Natural killer cell (primary cell): ENCODE measurements at regions not wholly inside any gene's neighbourhood (a gene's known extent, or its start where the extent isn't known, plus 50 kb on each side); places are given as distances from the start of the nearest gene placed in this dataset.
A peak's percentile ranks its signal among the peaks of the same experiment; 100 is the strongest.
"Not testable (repeated sequence)": the region's sequence is repeated elsewhere in the genome, so short reads cannot be mapped to it uniquely, and the experiment has no call there.

Experiments
- ATAC-seq, 3 donors: fragments of 150-1000 bp in 2 of 3; fragments of 200-7000 bp in 1 of 3; cut with Tn5 transposase; 1 replicate in 1 of 3; 2 replicates in 2 of 3; pipeline ENCODE4 v1.10.0; 2021; ENCODE audit warnings: mild to moderate bottlenecking in 2 of 3, moderate library complexity in 2 of 3
- DNase-seq, 2 donors: peaks; one replicate each; pipeline versions ENCODE4 v3.0.0 to v3.0.0-alpha.2; 2013 to 2021; ENCODE audit warnings: mixed read lengths in 1 of 2
- H3K27ac ChIP-seq: one replicate; pipeline ENCODE4 v1.5.1; 2013; ENCODE audit warnings: mild to moderate bottlenecking, low read length
- H3K27me3 ChIP-seq: one replicate; pipeline ENCODE4 v1.6.1; 2013; ENCODE audit warnings: low read length; ENCODE audit not compliant: control insufficient read depth, insufficient read depth
- H3K36me3 ChIP-seq: one replicate; pipeline ENCODE4 v1.6.1; 2013; ENCODE audit warnings: low read length; ENCODE audit not compliant: control insufficient read depth, insufficient read depth
- H3K4me1 ChIP-seq: one replicate; pipeline ENCODE4 v1.6.1; 2013; ENCODE audit warnings: low read length; ENCODE audit not compliant: control insufficient read depth, insufficient read depth
- H3K4me3 ChIP-seq: one replicate; pipeline ENCODE4 v1.5.1; 2013; ENCODE audit warnings: low read length
- H3K9me3 ChIP-seq: one replicate; pipeline ENCODE4 v1.6.1; 2013; ENCODE audit warnings: low read length; ENCODE audit not compliant: control insufficient read depth, insufficient read depth
- H3K27ac Mint-ChIP-seq, 2 donors: one replicate each; pipeline ENCODE4 v1.8.0; 2022; ENCODE audit warnings: mild to moderate bottlenecking in 2 of 2, mixed read lengths in 2 of 2, moderate library complexity in 1 of 2
- H3K27me3 Mint-ChIP-seq, 2 donors: one replicate each; pipeline ENCODE4 v1.8.0; 2022; ENCODE audit warnings: low read depth in 2 of 2, mixed read lengths in 2 of 2
- H3K36me3 Mint-ChIP-seq: one replicate; pipeline ENCODE4 v1.8.0; 2022; ENCODE audit warnings: mixed read lengths
- H3K4me1 Mint-ChIP-seq, 2 donors: one replicate each; pipeline ENCODE4 v1.8.0; 2022; ENCODE audit warnings: mixed read lengths in 2 of 2
- H3K4me3 Mint-ChIP-seq: one replicate; pipeline ENCODE4 v1.8.0; 2022; ENCODE audit warnings: mild to moderate bottlenecking, moderate library complexity, mixed read lengths
- H3K9me3 Mint-ChIP-seq, 2 donors: one replicate each; pipeline ENCODE4 v1.8.0; 2022; ENCODE audit warnings: mixed read lengths in 2 of 2
- WGBS: methylation state at CpG from one replicate; pipeline ENCODE4 v1.1.7; 2013; ENCODE audit warnings: missing lambda C conversion rate; ENCODE audit not compliant: insufficient coverage; 5-methylcytosine and 5-hydroxymethylcytosine counted together
- intact Hi-C: fragments of 100-400 bp; cut with micrococcal nuclease; formaldehyde crosslinking; loops from one replicate; pipeline ENCODE4 v1.14.2; 2022

GRCh38 chr12:8320791-8321370 is 93.5 kb upstream of the FAM90A1 start:
- H3K4me3 Mint-ChIP-seq, H3K27me3 ChIP-seq, intact Hi-C loops, ATAC-seq, H3K36me3 ChIP-seq, H3K27me3 Mint-ChIP-seq, H3K4me3 ChIP-seq, H3K9me3 Mint-ChIP-seq, H3K9me3 ChIP-seq, H3K4me1 ChIP-seq, H3K36me3 Mint-ChIP-seq: not testable (repeated sequence)
- DNase-seq: peak in 1 of 2 donors; percentile 4
- WGBS: 86% methylated on average over 6 of the region's 7 CpGs
- H3K27ac ChIP-seq: peak overlapping the region; percentile 33
- Mint-ChIP-seq H3K4me1 (peaks cover 11 to 12% of the 10 kb centered on the region in 2 donors), H3K27ac (peak overlapping the region in 1 of 2 donors; percentile 61)

- H3K9me3 ChIP-seq, ATAC-seq, H3K4me3 Mint-ChIP-seq, H3K27me3 ChIP-seq, H3K4me1 Mint-ChIP-seq, H3K27ac Mint-ChIP-seq, H3K4me1 ChIP-seq, H3K36me3 ChIP-seq, H3K9me3 Mint-ChIP-seq, H3K4me3 ChIP-seq, H3K36me3 Mint-ChIP-seq, H3K27ac ChIP-seq, DNase-seq, intact Hi-C loops: not testable (repeated sequence)
- whole genome bisulfite sequencing: no CpG with 5 or more reads among the region's 4 CpGs
- peaks cover 3 to 11% of the 10 kb centered on the region in 2 donors for H3K27me3 Mint-ChIP-seq
Observed at GRCh38 chr12:8325145-8325839, 97.9 kb upstream of the FAM90A1 start.

- not testable (repeated sequence) for H3K9me3 Mint-ChIP-seq
Observed at GRCh38 chr12:8328835-8329234, 101.4 kb upstream of the FAM90A1 start.

GRCh38 chr12:8332373-8332772 is 105.0 kb upstream of the FAM90A1 start:
- DNase-seq, H3K27ac Mint-ChIP-seq, H3K36me3 Mint-ChIP-seq, H3K27me3 ChIP-seq, H3K4me1 ChIP-seq, H3K9me3 ChIP-seq, H3K36me3 ChIP-seq, H3K9me3 Mint-ChIP-seq, H3K4me1 Mint-ChIP-seq, intact Hi-C loops, ATAC-seq, H3K4me3 ChIP-seq, H3K27ac ChIP-seq, H3K4me3 Mint-ChIP-seq: not testable (repeated sequence)
- no CpG with 5 or more reads among the region's 2 CpGs for WGBS
- peaks cover 3 to 11% of the 10 kb centered on the region in 2 donors for H3K27me3 Mint-ChIP-seq

More at GRCh38 chr12:8328835-8329234, 101.4 kb upstream of the FAM90A1 start:
- H3K27ac ChIP-seq, H3K27ac Mint-ChIP-seq, ATAC-seq, H3K4me1 ChIP-seq, DNase-seq, H3K4me1 Mint-ChIP-seq, H3K9me3 ChIP-seq, intact Hi-C loops, H3K4me3 ChIP-seq, H3K4me3 Mint-ChIP-seq, H3K36me3 ChIP-seq, H3K36me3 Mint-ChIP-seq, H3K27me3 ChIP-seq: not testable (repeated sequence)
- H3K27me3 Mint-ChIP-seq: peaks cover 3 to 11% of the 10 kb centered on the region in 2 donors
- WGBS: 57% methylated on average over 3 of the region's 3 CpGs

- H3K4me3 Mint-ChIP-seq, intact Hi-C loops, H3K36me3 Mint-ChIP-seq, DNase-seq, H3K27me3 ChIP-seq, H3K36me3 ChIP-seq, H3K4me1 ChIP-seq, H3K4me3 ChIP-seq, H3K4me1 Mint-ChIP-seq, H3K27ac ChIP-seq, H3K27ac Mint-ChIP-seq, ATAC-seq, H3K9me3 ChIP-seq, H3K9me3 Mint-ChIP-seq: not testable (repeated sequence)
- peaks cover 5 to 29% of the 10 kb centered on the region in 2 donors for H3K27me3 Mint-ChIP-seq
- 79% methylated on average over 2 of the region's 3 CpGs for WGBS
Observed at GRCh38 chr12:8351073-8351472, 104.7 kb upstream of the CLEC6A start.

GRCh38 chr12:8354741-8355140 is 101.0 kb upstream of the CLEC6A start:
- H3K4me1 ChIP-seq, H3K36me3 ChIP-seq, H3K4me3 Mint-ChIP-seq, H3K27ac ChIP-seq, H3K9me3 Mint-ChIP-seq, H3K4me3 ChIP-seq, H3K4me1 Mint-ChIP-seq, intact Hi-C loops, DNase-seq, ATAC-seq, H3K27ac Mint-ChIP-seq, H3K9me3 ChIP-seq, H3K36me3 Mint-ChIP-seq, H3K27me3 ChIP-seq: not testable (repeated sequence)
- WGBS: 100% methylated on average over 1 of the region's 1 CpG
- peaks cover 12 to 37% of the 10 kb centered on the region in 2 donors for H3K27me3 Mint-ChIP-seq

GRCh38 chr12:8355531-8355930 is 100.2 kb upstream of the CLEC6A start:
- H3K27ac ChIP-seq, H3K4me3 Mint-ChIP-seq, H3K9me3 ChIP-seq, ATAC-seq, H3K4me3 ChIP-seq, DNase-seq, H3K36me3 Mint-ChIP-seq, H3K27ac Mint-ChIP-seq, H3K36me3 ChIP-seq, H3K27me3 ChIP-seq, H3K4me1 Mint-ChIP-seq, intact Hi-C loops, H3K4me1 ChIP-seq, H3K9me3 Mint-ChIP-seq: not testable (repeated sequence)
- H3K27me3 Mint-ChIP-seq: peaks cover 12 to 37% of the 10 kb centered on the region in 2 donors
- 59% methylated on average over 4 of the region's 4 CpGs for WGBS

GRCh38 chr12:8373744-8374143 is 82.0 kb upstream of the CLEC6A start:
- H3K9me3 Mint-ChIP-seq, H3K4me1 Mint-ChIP-seq, H3K27ac Mint-ChIP-seq, intact Hi-C loops, H3K27ac ChIP-seq, H3K4me1 ChIP-seq, H3K4me3 ChIP-seq, H3K4me3 Mint-ChIP-seq, H3K9me3 ChIP-seq, H3K27me3 Mint-ChIP-seq, H3K36me3 ChIP-seq, DNase-seq, H3K27me3 ChIP-seq, ATAC-seq, H3K36me3 Mint-ChIP-seq: not testable (repeated sequence)
- WGBS: 45% methylated on average over 4 of the region's 5 CpGs
